Osteocyte (in vitro differentiated cells): ENCODE measurements at regions not wholly inside any gene's neighbourhood (a gene's known extent, or its start where the extent isn't known, plus 50 kb on each side); places are given as distances from the start of the nearest gene placed in this dataset.

Source experiments
- DNase-seq: peaks from one replicate; pipeline ENCODE4 v3.0.0; 2021; ENCODE audit warnings: mixed read lengths; ENCODE audit not compliant: unreplicated experiment; ENCODE audit errors: extremely low spot score
- H3K27ac Mint-ChIP-seq: one replicate; pipeline ENCODE4 v1.8.0; 2021; ENCODE audit warnings: mild to moderate bottlenecking, mixed read lengths; ENCODE audit not compliant: unreplicated experiment
- H3K27me3 Mint-ChIP-seq: one replicate; pipeline ENCODE4 v1.8.0; 2021; ENCODE audit warnings: mixed read lengths; ENCODE audit not compliant: unreplicated experiment
- H3K36me3 Mint-ChIP-seq: one replicate; pipeline ENCODE4 v1.8.0; 2021; ENCODE audit warnings: mixed read lengths; ENCODE audit not compliant: unreplicated experiment
- H3K4me1 Mint-ChIP-seq: one replicate; pipeline ENCODE4 v1.8.0; 2021; ENCODE audit warnings: mixed read lengths; ENCODE audit not compliant: unreplicated experiment
- H3K4me3 Mint-ChIP-seq: one replicate; pipeline ENCODE4 v1.8.0; 2021; ENCODE audit warnings: mild to moderate bottlenecking, moderate library complexity, mixed read lengths; ENCODE audit not compliant: unreplicated experiment
- H3K9me3 Mint-ChIP-seq: one replicate; pipeline ENCODE4 v1.8.0; 2021; ENCODE audit warnings: mixed read lengths; ENCODE audit not compliant: unreplicated experiment
- TF ChIP-seq, protein P1 (sequence below): fragments of 200-600 bp; sonication (generic); IDR thresholded peaks from 2 replicates; pipeline ENCODE4 v1.5.0; 2021; ENCODE audit warnings: antibody characterized with exemption, mild to moderate bottlenecking, moderate library complexity

DNA sequence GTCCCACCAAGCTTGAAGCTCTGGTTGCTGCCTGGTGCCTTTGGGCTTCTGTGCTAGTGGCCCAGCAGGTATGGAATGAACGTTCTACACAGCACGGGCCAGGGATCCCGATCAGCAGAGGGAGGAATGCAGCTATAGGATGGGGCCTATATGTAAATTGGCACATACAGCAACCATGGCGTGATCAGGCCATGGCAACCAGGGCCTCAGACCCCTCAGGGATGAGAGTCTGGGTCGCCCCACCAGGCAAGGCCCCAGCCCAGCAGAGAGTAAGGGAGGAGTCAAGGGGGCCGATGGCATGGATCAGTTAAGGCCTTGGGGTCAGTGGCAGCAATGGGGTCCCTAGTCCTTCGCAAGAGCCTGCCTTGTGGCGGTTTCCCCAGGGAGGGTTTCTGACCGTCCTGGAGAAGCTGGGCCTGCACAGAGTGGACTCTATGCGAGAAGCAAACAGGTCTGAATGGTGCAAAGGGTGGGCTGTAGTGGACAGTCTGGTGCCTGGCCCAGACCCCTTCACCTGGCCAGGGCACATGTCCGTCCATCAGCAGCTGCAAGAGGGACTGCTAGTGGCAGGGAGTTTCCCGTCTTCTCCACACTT lies 98.2 kb upstream of the SLC22A11 start:
- TF ChIP-seq, protein P1, sequence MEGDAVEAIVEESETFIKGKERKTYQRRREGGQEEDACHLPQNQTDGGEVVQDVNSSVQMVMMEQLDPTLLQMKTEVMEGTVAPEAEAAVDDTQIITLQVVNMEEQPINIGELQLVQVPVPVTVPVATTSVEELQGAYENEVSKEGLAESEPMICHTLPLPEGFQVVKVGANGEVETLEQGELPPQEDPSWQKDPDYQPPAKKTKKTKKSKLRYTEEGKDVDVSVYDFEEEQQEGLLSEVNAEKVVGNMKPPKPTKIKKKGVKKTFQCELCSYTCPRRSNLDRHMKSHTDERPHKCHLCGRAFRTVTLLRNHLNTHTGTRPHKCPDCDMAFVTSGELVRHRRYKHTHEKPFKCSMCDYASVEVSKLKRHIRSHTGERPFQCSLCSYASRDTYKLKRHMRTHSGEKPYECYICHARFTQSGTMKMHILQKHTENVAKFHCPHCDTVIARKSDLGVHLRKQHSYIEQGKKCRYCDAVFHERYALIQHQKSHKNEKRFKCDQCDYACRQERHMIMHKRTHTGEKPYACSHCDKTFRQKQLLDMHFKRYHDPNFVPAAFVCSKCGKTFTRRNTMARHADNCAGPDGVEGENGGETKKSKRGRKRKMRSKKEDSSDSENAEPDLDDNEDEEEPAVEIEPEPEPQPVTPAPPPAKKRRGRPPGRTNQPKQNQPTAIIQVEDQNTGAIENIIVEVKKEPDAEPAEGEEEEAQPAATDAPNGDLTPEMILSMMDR: no peak
- no peak overlapping the region for H3K27ac Mint-ChIP-seq
- no peaks in the 10 kb centered on the region for H3K4me1 Mint-ChIP-seq
- H3K36me3 Mint-ChIP-seq: no peaks in the 10 kb centered on the region
- DNase-seq: no peak
- peaks cover 14% of the 10 kb centered on the region for H3K27me3 Mint-ChIP-seq
- H3K9me3 Mint-ChIP-seq: no peaks in the 10 kb centered on the region
- H3K4me3 Mint-ChIP-seq: no peak overlapping the region

- H3K4me3 Mint-ChIP-seq: no peak overlapping the region
- peaks cover 22% of the 10 kb centered on the region for H3K27me3 Mint-ChIP-seq
- H3K36me3 Mint-ChIP-seq: no peaks in the 10 kb centered on the region
- H3K9me3 Mint-ChIP-seq: no peaks in the 10 kb centered on the region
- H3K4me1 Mint-ChIP-seq: no peaks in the 10 kb centered on the region
- TF ChIP-seq, protein P1: no peak
- no peak overlapping the region for H3K27ac Mint-ChIP-seq
- no peak for DNase-seq
Observed at GRCh38 chr11:64458997-64459396, 96.7 kb upstream of the SLC22A11 start.

DNA sequence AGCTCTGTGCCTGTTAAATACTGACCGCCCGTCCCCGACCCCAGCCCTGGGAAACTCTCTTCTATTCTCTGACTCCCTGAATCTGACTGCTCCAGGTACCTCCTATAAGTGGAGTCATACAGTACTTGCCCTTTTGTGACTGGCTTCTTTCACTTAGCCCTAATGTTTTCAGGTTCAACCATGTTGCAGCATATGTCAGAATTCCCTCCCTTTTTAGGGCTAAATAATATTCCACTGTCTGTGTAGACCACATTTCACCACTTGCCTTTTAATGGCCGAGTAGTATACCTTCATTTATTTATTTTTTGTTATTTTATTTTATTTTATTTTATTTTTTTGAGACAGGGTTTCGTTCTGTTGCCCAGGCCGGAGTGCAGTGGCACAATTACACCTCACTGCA lies 96.1 kb upstream of the SLC22A11 start:
- Mint-ChIP-seq H3K27me3 (peaks cover 25% of the 10 kb centered on the region), H3K27ac (no peak overlapping the region), H3K4me3 (no peak overlapping the region), H3K36me3 (no peaks in the 10 kb centered on the region), H3K4me1 (no peaks in the 10 kb centered on the region), H3K9me3 (no peaks in the 10 kb centered on the region)
- TF ChIP-seq, protein P1: no peak
- DNase-seq: no peak

- Mint-ChIP-seq H3K27me3 (peaks cover 25% of the 10 kb centered on the region), H3K4me3 (no peak overlapping the region), H3K9me3 (no peaks in the 10 kb centered on the region), H3K36me3 (no peaks in the 10 kb centered on the region), H3K4me1 (no peaks in the 10 kb centered on the region), H3K27ac (no peak overlapping the region)
- TF ChIP-seq, protein P1: no peak
- no peak for DNase-seq
Observed at GRCh38 chr11:64461081-64461480, 94.7 kb upstream of the SLC22A11 start.

DNA sequence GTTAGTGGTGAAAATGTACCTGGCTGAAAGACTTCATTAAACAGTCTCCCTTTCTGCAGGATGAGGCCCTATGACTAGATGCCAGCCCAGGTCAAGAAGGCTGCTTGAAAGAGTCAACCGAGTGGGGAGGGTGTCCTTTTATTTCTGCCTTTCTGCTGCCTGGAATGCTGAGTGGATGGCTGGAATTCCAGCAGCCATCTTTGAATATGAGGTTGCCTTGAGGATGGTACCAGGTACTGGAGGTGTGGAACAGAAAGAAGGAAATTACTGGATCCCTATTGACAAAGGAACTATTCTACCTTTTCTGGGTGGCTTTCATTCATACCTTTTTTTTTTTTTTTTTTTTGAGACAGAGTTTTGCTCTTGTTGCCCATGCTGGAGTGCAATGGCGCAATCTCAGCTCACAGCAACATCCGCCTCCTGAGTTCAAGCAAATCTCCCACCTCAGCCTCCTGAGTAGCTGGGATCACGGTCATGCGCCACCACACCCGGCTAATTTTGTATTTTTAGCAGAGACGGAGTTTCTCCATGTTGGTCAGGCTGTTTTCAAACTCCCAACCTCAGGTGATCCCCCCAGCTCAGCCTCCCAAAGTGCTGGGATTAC lies 89.5 kb upstream of the SLC22A11 start:
- Mint-ChIP-seq H3K4me3 (no peak overlapping the region), H3K27ac (no peak overlapping the region), H3K27me3 (peaks cover 43% of the 10 kb centered on the region), H3K36me3 (no peaks in the 10 kb centered on the region), H3K4me1 (no peaks in the 10 kb centered on the region), H3K9me3 (peaks cover 4% of the 10 kb centered on the region)
- no peak for DNase-seq
- TF ChIP-seq, protein P1: no peak
